Endothelial cell of umbilical vein (primary cell): ENCODE measurements at regions not wholly inside any gene's neighbourhood (a gene's known extent, or its start where the extent isn't known, plus 50 kb on each side); places are given as distances from the start of the nearest gene placed in this dataset.

Experiments used
- BruUV-seq: library from RNA; stranded (reverse); fragments of 400-500 nt; replicated peaks from 2 replicates; lab custom pipeline; 2021; lab: Mats Ljungman, UMichigan
- CTCF ChIA-PET: fragments of 300-600, 350-600 bp; sonication (Branson Sonifier 250); formaldehyde crosslinking; loops from one replicate; lab custom pipeline; 2021; ENCODE audit warnings: antibody characterized with exemption, inconsistent platforms; lab: Charles Lee
- POLR2A ChIA-PET: fragments of 300-600, 350-600 bp; sonication (Branson Sonifier 250); formaldehyde crosslinking; loops from one replicate; lab custom pipeline; 2021; ENCODE audit warnings: antibody characterized with exemption, inconsistent platforms; lab: Charles Lee
- DNase-seq: peaks from one replicate; pipeline ENCODE4 v3.0.0-alpha.2; 2011; ENCODE audit warnings: low read depth, low spot score
- FAIRE-seq: peaks from 2 replicates; lab custom pipeline; 2011; peaks lifted over from hg19 to GRCh38; lab: Jason Lieb, UNC
- H2AFZ ChIP-seq: 2 replicates; pipeline ENCODE4 v1.6.0; 2012; ENCODE audit warnings: low read depth, low read length, control low read depth, inconsistent platforms
- H3K27ac ChIP-seq: 2 replicates; pipeline ENCODE4 v1.5.1; 2011; ENCODE audit warnings: low read depth, mild to moderate bottlenecking, control low read depth, low read length, moderate library complexity; ENCODE audit not compliant: insufficient read depth
- H3K27me3 ChIP-seq, 2 experiments: 2 replicates each; pipeline versions ENCODE4 v1.6.0 to v1.6.1; 2011; ENCODE audit warnings: low read length in 2 of 2, mixed read lengths in 1 of 2; ENCODE audit not compliant: control insufficient read depth in 2 of 2, insufficient read depth in 2 of 2
- H3K36me3 ChIP-seq, 2 experiments: 2 replicates in 1 of 2; 3 replicates in 1 of 2; pipeline ENCODE4 v1.5.1; 2011; ENCODE audit warnings: low read length in 2 of 2, mild to moderate bottlenecking in 1 of 2, moderate library complexity in 1 of 2; ENCODE audit not compliant: control insufficient read depth in 2 of 2, insufficient read depth in 2 of 2; ENCODE audit errors: extremely low read depth in 1 of 2
- H3K4me1 ChIP-seq: 3 replicates; pipeline ENCODE4 v1.5.1; 2011; ENCODE audit warnings: mild to moderate bottlenecking, low read length; ENCODE audit not compliant: control insufficient read depth, insufficient read depth; ENCODE audit errors: extremely low read depth
- H3K4me2 ChIP-seq: 2 replicates; pipeline ENCODE4 v1.6.1; 2011; ENCODE audit warnings: low read length, control low read depth, mixed read lengths; ENCODE audit not compliant: insufficient read depth
- H3K4me3 ChIP-seq, 3 experiments: fragments of 200-600 bp in 1 of 3; sonication (generic), shearing (Covaris generic) in 1 of 3; replicated peaks in 1 of 3; 2 replicates each; pipeline ENCODE4 v1.5.1; 2011 to 2016; ENCODE audit warnings: control low read depth in 3 of 3, low read length in 3 of 3, mild to moderate bottlenecking in 2 of 3, inconsistent platforms in 1 of 3, low read depth in 1 of 3, moderate library complexity in 1 of 3; ENCODE audit not compliant: insufficient read depth in 1 of 3
- H3K79me2 ChIP-seq: 2 replicates; pipeline ENCODE4 v1.6.0; 2012; ENCODE audit warnings: low read length, inconsistent platforms; ENCODE audit not compliant: control insufficient read depth, insufficient read depth
- H3K9ac ChIP-seq: replicated peaks from 2 replicates; pipeline ENCODE3; 2011; ENCODE audit warnings: low read length, control low read depth; ENCODE audit not compliant: insufficient read depth; ENCODE audit errors: extremely low read depth
- H3K9me1 ChIP-seq: replicated peaks from 3 replicates; pipeline ENCODE4 v1.6.0; 2011; ENCODE audit warnings: mild to moderate bottlenecking, low read length; ENCODE audit not compliant: control insufficient read depth, insufficient read depth; ENCODE audit errors: extremely low read depth
- H3K9me3 ChIP-seq: replicated peaks from 2 replicates; pipeline ENCODE4 v1.5.1; 2012; ENCODE audit warnings: low read length, inconsistent platforms; ENCODE audit not compliant: control insufficient read depth, insufficient read depth
- H4K20me1 ChIP-seq: replicated peaks from 2 replicates; pipeline ENCODE3; 2011; ENCODE audit warnings: mild to moderate bottlenecking, low read length; ENCODE audit not compliant: control insufficient read depth, insufficient read depth; ENCODE audit errors: extremely low read depth
- CTCF ChIP-seq, 2 donors: IDR thresholded peaks; 1 replicate in 1 of 2; 2 replicates in 1 of 2; pipeline ENCODE4 v1.5.1; 2011; ENCODE audit warnings: low read length in 2 of 2, mild to moderate bottlenecking in 2 of 2, moderate library complexity in 2 of 2, control low read depth in 1 of 2, inconsistent platforms in 1 of 2, low read depth in 1 of 2; ENCODE audit not compliant: insufficient read depth in 1 of 2; ENCODE audit errors: extremely low read depth in 1 of 2
- EZH2 ChIP-seq: IDR thresholded peaks from 2 replicates; pipeline ENCODE4 v1.6.1; 2012; ENCODE audit warnings: borderline replicate concordance, low read depth, mild to moderate bottlenecking, moderate library complexity, low read length, inconsistent platforms; ENCODE audit not compliant: severe bottlenecking
- FOS ChIP-seq: IDR thresholded peaks from 2 replicates; pipeline ENCODE4 v1.6.1; 2011; ENCODE audit warnings: mild to moderate bottlenecking, low read length, moderate library complexity, borderline replicate concordance; ENCODE audit not compliant: insufficient read depth
- GATA2 ChIP-seq: IDR thresholded peaks from 2 replicates; pipeline ENCODE4 v1.7.0; 2011; ENCODE audit warnings: low read depth, mild to moderate bottlenecking, moderate library complexity, mixed read lengths, low read length; ENCODE audit not compliant: insufficient read length, insufficient read depth
- JUN ChIP-seq: IDR thresholded peaks from 2 replicates; pipeline ENCODE4 v1.6.1; 2011; ENCODE audit warnings: borderline replicate concordance, low read depth; ENCODE audit not compliant: insufficient read length, insufficient read depth
- MAX ChIP-seq: IDR thresholded peaks from 2 replicates; pipeline ENCODE4 v1.6.1; 2011; ENCODE audit not compliant: insufficient read depth, insufficient read length
- MYC ChIP-seq: IDR thresholded peaks from one replicate; pipeline ENCODE4 v1.6.1; 2011; ENCODE audit warnings: mild to moderate bottlenecking, low read depth, low read length
- POLR2A ChIP-seq: IDR thresholded peaks from 2 replicates; pipeline ENCODE4 v1.6.1; 2012; ENCODE audit warnings: low read depth, mild to moderate bottlenecking, control low read depth, low read length
- POLR2AphosphoS5 ChIP-seq: IDR thresholded peaks from 2 replicates; pipeline ENCODE4 v1.6.1; 2012; ENCODE audit warnings: low read depth, mild to moderate bottlenecking, control low read depth, low read length, moderate library complexity; ENCODE audit not compliant: insufficient read depth
- dilution Hi-C: fragments of 300-500 bp; cut with MboI; formaldehyde crosslinking; loops from one replicate; pipeline ENCODE4 v1.15.0; 2019; ENCODE audit warnings: low sequenced_read_pairs; ENCODE audit not compliant: extremely low pct_ligation_motif_present
- intact Hi-C: fragments of 100-400 bp; cut with micrococcal nuclease; formaldehyde crosslinking; loops from one replicate; pipeline ENCODE4 v1.10.0; 2022

GRCh38 chr1:82299056-82299455 is 498.3 kb downstream of the ADGRL2 start:
- H4K20me1 ChIP-seq = no peaks in the 10 kb centered on the region
- DNase-seq (no peak), FAIRE-seq (no peak)
- H3K36me3 ChIP-seq = no peaks in the 10 kb centered on the region
- TF ChIP-seq MYC (no peak), CTCF (IDR thresholded peaks at IDR 0.05; ENCODE audit: extremely low read depth in 1 of 2, insufficient read depth in 1 of 2, low read depth in 1 of 2, low read length in 2 of 2) (no peak), MAX (no peak), JUN (no peak), EZH2 (no peak), POLR2AphosphoS5 (no peak), POLR2A (no peak), GATA2 (no peak), FOS (no peak)
- no peaks in the 10 kb centered on the region for H3K79me2 ChIP-seq
- H3K4me1 ChIP-seq = no peaks in the 10 kb centered on the region
- H3K4me3 ChIP-seq = no peak overlapping the region
- no TSS peak for BruUV-seq
- no peak overlapping the region for H3K9ac ChIP-seq
- CTCF ChIA-PET = no interaction called here
- POLR2A ChIA-PET = no interaction called here
- no peak overlapping the region for H2AFZ ChIP-seq
- H3K27me3 ChIP-seq = no peaks in the 10 kb centered on the region
- intact Hi-C loops = no loop called here
- H3K9me3 ChIP-seq = no peaks in the 10 kb centered on the region
- no peak overlapping the region for H3K4me2 ChIP-seq
- no peak overlapping the region for H3K27ac ChIP-seq
- H3K9me1 ChIP-seq = no peaks in the 10 kb centered on the region
- dilution Hi-C loops = no loop called here
